HCT116 (cell line): ENCODE measurements at regions not wholly inside any gene's neighbourhood (a gene's known extent, or its start where the extent isn't known, plus 50 kb on each side); places are given as distances from the start of the nearest gene placed in this dataset.

ENCODE experiments used
- ATAC-seq: fragments of 200-7000 bp; cut with Tn5 transposase; 2 replicates; pipeline ENCODE4 v1.9.1; 2020; ENCODE audit warnings: mild to moderate bottlenecking, moderate library complexity
- BruUV-seq: library from RNA; stranded (reverse); fragments of 400-500 nt; replicated peaks from 2 replicates; lab custom pipeline; 2021; lab: Mats Ljungman, UMichigan
- CTCF ChIA-PET: fragments of 300-600 bp; sonication (Branson Sonifier 250); formaldehyde crosslinking; loops from one replicate; lab custom pipeline; 2021; ENCODE audit warnings: antibody characterized with exemption; lab: Charles Lee
- POLR2A ChIA-PET: fragments of 300-600, 350-600 bp; sonication (Branson Sonifier 250); formaldehyde crosslinking; loops from one replicate; lab custom pipeline; 2021; ENCODE audit warnings: antibody characterized with exemption; lab: Charles Lee
- RAD21 ChIA-PET, 2 experiments: fragments of 300-600 bp; sonication (Branson Sonifier 250); formaldehyde crosslinking; loops; one replicate each; lab custom pipeline; 2023; ENCODE audit warnings: low total read pairs in 2 of 2; ENCODE audit not compliant: uncharacterized antibody in 2 of 2, unreplicated experiment in 2 of 2, low non-redundant PET in 1 of 2; lab: Charles Lee
- DNase-seq: peaks from one replicate; pipeline ENCODE4 v3.0.0-alpha.2; 2010; ENCODE audit warnings: low read depth, low spot score
- H2AFZ ChIP-seq: fragments of 200-600 bp; shearing (Covaris generic), sonication (generic); 2 replicates; pipeline ENCODE4 v1.6.1; 2017; ENCODE audit warnings: low read depth, mixed run types, mixed read lengths, antibody characterized with exemption, low read length; ENCODE audit not compliant: poor library complexity, severe bottlenecking
- H3K27ac ChIP-seq: 2 replicates; pipeline ENCODE4 v1.5.1; 2012; ENCODE audit warnings: low read depth, low read length
- H3K27me3 ChIP-seq: fragments of 200-600 bp; sonication (generic); 2 replicates; pipeline ENCODE4 v1.6.1; 2016; ENCODE audit warnings: mixed run types, low read length, mixed read lengths; ENCODE audit not compliant: insufficient read depth
- H3K36me3 ChIP-seq, 2 experiments: fragments of 200-500 bp in 1 of 2; fragments of 200-600 bp in 1 of 2; sonication (Bioruptor generic) in 1 of 2; sonication (generic) in 1 of 2; 2 replicates each; pipeline versions ENCODE4 v1.5.1 to v1.6.1; 2014 to 2016; ENCODE audit warnings: low read length in 2 of 2, inconsistent platforms in 1 of 2, mixed read lengths in 1 of 2, mixed run types in 1 of 2; ENCODE audit not compliant: insufficient read depth in 2 of 2, control insufficient read depth in 1 of 2
- H3K4me1 ChIP-seq, 2 experiments: fragments of 200-600 bp in 1 of 2; sonication (generic) in 1 of 2; 2 replicates each; pipeline versions ENCODE4 v1.5.1 to v1.6.1; 2012 to 2017; ENCODE audit warnings: low read length in 2 of 2, inconsistent platforms in 1 of 2, mild to moderate bottlenecking in 1 of 2, mixed read lengths in 1 of 2, mixed run types in 1 of 2, moderate library complexity in 1 of 2; ENCODE audit not compliant: insufficient read depth in 2 of 2, control insufficient read depth in 1 of 2
- H3K4me2 ChIP-seq: fragments of 200-600 bp; sonication (generic); 2 replicates; pipeline ENCODE4 v1.6.1; 2017; ENCODE audit warnings: mixed run types, low read length, mixed read lengths
- H3K4me3 ChIP-seq, 2 experiments: fragments of 200-600 bp in 1 of 2; sonication (generic) in 1 of 2; replicated peaks in 1 of 2; 2 replicates each; pipeline ENCODE4 v1.5.1; 2011 to 2016; ENCODE audit warnings: low read length in 2 of 2, control low read depth in 1 of 2, low read depth in 1 of 2, mild to moderate bottlenecking in 1 of 2, mixed read lengths in 1 of 2, mixed run types in 1 of 2
- H3K79me2 ChIP-seq: fragments of 200-600 bp; sonication (generic); 2 replicates; pipeline ENCODE4 v1.6.1; 2017; ENCODE audit warnings: mild to moderate bottlenecking, mixed run types, low read length, moderate library complexity, mixed read lengths; ENCODE audit not compliant: insufficient read depth
- H3K9ac ChIP-seq: fragments of 200-600 bp; sonication (generic); 2 replicates; pipeline ENCODE4 v1.6.1; 2016; ENCODE audit warnings: low read length, mixed read lengths
- H3K9me2 ChIP-seq: fragments of 200-600 bp; sonication (generic), shearing (Covaris generic); 2 replicates; pipeline ENCODE4 v1.6.1; 2017; ENCODE audit warnings: mixed run types, mild to moderate bottlenecking, moderate library complexity; ENCODE audit not compliant: insufficient read depth
- H3K9me3 ChIP-seq, 2 experiments: fragments of 200-500 bp in 1 of 2; fragments of 200-600 bp in 1 of 2; sonication (Bioruptor generic) in 1 of 2; sonication (generic) in 1 of 2; 2 replicates each; pipeline ENCODE4 v1.6.1; 2014 to 2017; ENCODE audit warnings: low read length in 2 of 2, mixed read lengths in 2 of 2, inconsistent platforms in 1 of 2, low read depth in 1 of 2, mild to moderate bottlenecking in 1 of 2, mixed run types in 1 of 2, moderate library complexity in 1 of 2; ENCODE audit not compliant: control insufficient read depth in 1 of 2, insufficient read depth in 1 of 2
- H4K20me1 ChIP-seq: fragments of 200-600 bp; sonication (generic), shearing (Covaris generic); 2 replicates; pipeline ENCODE4 v1.6.1; 2017; ENCODE audit warnings: mixed run types, mild to moderate bottlenecking, moderate library complexity; ENCODE audit not compliant: insufficient read depth
- ATF3 ChIP-seq: IDR thresholded peaks from 2 replicates; pipeline ENCODE4 v1.6.1; 2012
- CBX3 ChIP-seq: IDR thresholded peaks from 2 replicates; pipeline ENCODE4 v1.6.1; 2012; ENCODE audit warnings: low read depth
- CEBPB ChIP-seq: IDR thresholded peaks from 2 replicates; pipeline ENCODE4 v1.6.1; 2012; ENCODE audit warnings: low read depth
- CTCF ChIP-seq, 3 experiments: fragments of 200-600 bp in 1 of 3; sonication (generic) in 1 of 3; IDR thresholded peaks in 2 of 3; conservative IDR thresholded peaks in 1 of 3; 2 replicates each; pipeline ENCODE4 v1.5.1; 2012 to 2017; ENCODE audit warnings: low read depth in 2 of 3, low read length in 2 of 3, antibody characterized with exemption in 1 of 3, borderline replicate concordance in 1 of 3, control low read depth in 1 of 3, mild to moderate bottlenecking in 1 of 3, mixed read lengths in 1 of 3, mixed run types in 1 of 3, moderate library complexity in 1 of 3; ENCODE audit not compliant: insufficient read depth in 1 of 3
- EGR1 ChIP-seq: IDR thresholded peaks from 2 replicates; pipeline ENCODE4 v1.6.1; 2012; ENCODE audit warnings: low read depth
- EZH2 ChIP-seq: fragments of 200-600 bp; sonication (generic); IDR thresholded peaks from 2 replicates; pipeline ENCODE4 v1.6.1; 2017; ENCODE audit warnings: antibody characterized with exemption, mixed run types
- EZH2phosphoT487 ChIP-seq: fragments of 200-600 bp; IDR thresholded peaks from 2 replicates; pipeline ENCODE4 v1.6.1; 2018; ENCODE audit warnings: antibody characterized with exemption, borderline replicate concordance
- FOSL1 ChIP-seq: IDR thresholded peaks from 2 replicates; pipeline ENCODE4 v1.6.1; 2012; ENCODE audit warnings: low read depth
- JUND ChIP-seq: IDR thresholded peaks from 2 replicates; pipeline ENCODE4 v1.6.1; 2012
- MAX ChIP-seq: IDR thresholded peaks from 2 replicates; pipeline ENCODE4 v1.6.1; 2012
- POLR2A ChIP-seq: IDR thresholded peaks from 2 replicates; pipeline ENCODE4 v1.7.0; 2011; ENCODE audit warnings: borderline replicate concordance; ENCODE audit not compliant: insufficient read depth, insufficient read length; ENCODE audit errors: extremely low read depth
- REST ChIP-seq: IDR thresholded peaks from 2 replicates; pipeline ENCODE4 v1.6.1; 2012; ENCODE audit warnings: low read depth
- SIN3A ChIP-seq: IDR thresholded peaks from 2 replicates; pipeline ENCODE4 v1.6.1; 2012; ENCODE audit warnings: low read depth
- SRF ChIP-seq: IDR thresholded peaks from 2 replicates; pipeline ENCODE4 v1.6.1; 2012; ENCODE audit warnings: low read depth
- TCF7L2 ChIP-seq: IDR thresholded peaks from 2 replicates; pipeline ENCODE4 v1.7.0; 2011; ENCODE audit warnings: borderline replicate concordance, inconsistent platforms; ENCODE audit not compliant: insufficient read depth, insufficient read length; ENCODE audit errors: extremely low read depth
- YY1 ChIP-seq: IDR thresholded peaks from 2 replicates; pipeline ENCODE4 v1.6.1; 2011; ENCODE audit warnings: low read length, low read depth, moderate library complexity, mild to moderate bottlenecking; ENCODE audit not compliant: insufficient replicate concordance; ENCODE audit errors: extremely low read depth
- ZBTB33 ChIP-seq: IDR thresholded peaks from 2 replicates; pipeline ENCODE4 v1.6.1; 2011; ENCODE audit warnings: mild to moderate bottlenecking, low read length, moderate library complexity; ENCODE audit not compliant: insufficient replicate concordance; ENCODE audit errors: extremely low read depth
- ZFX ChIP-seq: fragments of 450-650 bp; IDR thresholded peaks from 2 replicates; pipeline ENCODE4 v1.6.1; 2017
- intact Hi-C: fragments of 100-400 bp; cut with micrococcal nuclease; formaldehyde crosslinking; loops from 2 replicates; pipeline ENCODE4 v1.10.0; 2022

- no peak overlapping the region for H3K9ac ChIP-seq
- ChIA-PET RAD21 (no interaction called here), CTCF (no interaction called here), POLR2A (no interaction called here)
- H3K9me2 ChIP-seq, result no peaks in the 10 kb centered on the region
- no peaks in the 10 kb centered on the region for H3K9me3 ChIP-seq
- BruUV-seq, result no TSS peak
- H3K4me3 ChIP-seq, result no peak overlapping the region
- H3K79me2 ChIP-seq, result no peaks in the 10 kb centered on the region
- peaks cover 6% of the 10 kb centered on the region; the same call in 1 of the 2 replicates for H3K27me3 ChIP-seq
- no peak overlapping the region for H3K4me2 ChIP-seq
- no peak overlapping the region for H2AFZ ChIP-seq
- H3K27ac ChIP-seq, result no peak overlapping the region
- no peaks in the 10 kb centered on the region for H4K20me1 ChIP-seq
- no peaks in the 10 kb centered on the region for H3K4me1 ChIP-seq
- H3K36me3 ChIP-seq, result no peaks in the 10 kb centered on the region
- intact Hi-C loops, result no loop called here
- TF ChIP-seq EGR1, result no peak
- no peak for TF ChIP-seq EZH2phosphoT487
- no peak for TF ChIP-seq CBX3
- no peak for TF ChIP-seq SRF
- no peak for TF ChIP-seq POLR2A
- no peak for TF ChIP-seq MAX
- no peak for TF ChIP-seq ZFX
- TF ChIP-seq ATF3, result no peak
- no peak for TF ChIP-seq SIN3A
- TF ChIP-seq ZBTB33, result no peak
- no peak for TF ChIP-seq JUND
- TF ChIP-seq TCF7L2, result no peak
- TF ChIP-seq FOSL1, result no peak
- no peak for TF ChIP-seq EZH2
- TF ChIP-seq REST, result no peak
- no peak for TF ChIP-seq CEBPB
- TF ChIP-seq CTCF (IDR thresholded peaks at IDR 0.05 in 2 of 3, conservative IDR thresholded peaks at IDR 0.05 in 1 of 3; ENCODE audit: borderline replicate concordance in 1 of 3, insufficient read depth in 1 of 3, low read depth in 2 of 3, low read length in 2 of 3), result no peak
- TF ChIP-seq YY1, result no peak
- ATAC-seq, result no peak
- no peak for DNase-seq
These were observed 440.0 kb downstream of the ZNF516 start for GRCh38 chr18:76055025-76055424.
